HL-60 (cell line): ENCODE measurements at regions not wholly inside any gene's neighbourhood (a gene's known extent, or its start where the extent isn't known, plus 50 kb on each side); places are given as distances from the start of the nearest gene placed in this dataset.

Experiments used
- DNase-seq, 2 experiments: peaks; one replicate each; pipeline ENCODE4 v3.0.0-alpha.2; 2010 to 2020; ENCODE audit warnings: low read depth in 1 of 2, low spot score in 1 of 2
- H3K27ac ChIP-seq: fragments of 250-450 bp; sonication (Bioruptor Pico); replicated peaks from 2 replicates; pipeline ENCODE4 v1.5.1; 2020; ENCODE audit warnings: mild to moderate bottlenecking, moderate library complexity
- H3K27me3 ChIP-seq: fragments of 250-450 bp; sonication (Bioruptor Pico); 2 replicates; pipeline ENCODE4 v1.5.1; 2021; ENCODE audit warnings: mild to moderate bottlenecking, moderate library complexity; ENCODE audit not compliant: insufficient read depth, poor library complexity, severe bottlenecking
- H3K4me3 ChIP-seq: replicated peaks from 2 replicates; pipeline ENCODE4 v1.5.1; 2011; ENCODE audit warnings: mild to moderate bottlenecking, control low read depth, low read length; ENCODE audit not compliant: insufficient read depth
- GABPA ChIP-seq: IDR thresholded peaks from 2 replicates; pipeline ENCODE4 v1.6.1; 2012; ENCODE audit warnings: low read depth
- POLR2AphosphoS5 ChIP-seq: IDR thresholded peaks from 2 replicates; pipeline ENCODE4 v1.6.1; 2012; ENCODE audit warnings: low read depth
- SPI1 ChIP-seq: IDR thresholded peaks from 2 replicates; pipeline ENCODE4 v1.6.1; 2012; ENCODE audit warnings: low read depth, mild to moderate bottlenecking, borderline replicate concordance
- TF ChIP-seq, protein P1 (sequence below): IDR thresholded peaks from 2 replicates; pipeline ENCODE4 v1.6.1; 2012; ENCODE audit warnings: low read depth; ENCODE audit not compliant: insufficient replicate concordance
- TF ChIP-seq, protein P2 (sequence below): IDR thresholded peaks from one replicate; pipeline ENCODE4 v1.5.1; 2011; ENCODE audit warnings: low read length, control low read depth, inconsistent platforms; ENCODE audit not compliant: insufficient read depth

GRCh38 chr12:78700565-78700964 lies 164.0 kb upstream of the SYT1 start:
- DNase-seq = no peak
- Histone ChIP-seq H3K4me3 (no peak overlapping the region), H3K27ac (no peak overlapping the region), H3K27me3 (no peaks in the 10 kb centered on the region)
- TF ChIP-seq GABPA = no peak
- TF ChIP-seq, protein P1, sequence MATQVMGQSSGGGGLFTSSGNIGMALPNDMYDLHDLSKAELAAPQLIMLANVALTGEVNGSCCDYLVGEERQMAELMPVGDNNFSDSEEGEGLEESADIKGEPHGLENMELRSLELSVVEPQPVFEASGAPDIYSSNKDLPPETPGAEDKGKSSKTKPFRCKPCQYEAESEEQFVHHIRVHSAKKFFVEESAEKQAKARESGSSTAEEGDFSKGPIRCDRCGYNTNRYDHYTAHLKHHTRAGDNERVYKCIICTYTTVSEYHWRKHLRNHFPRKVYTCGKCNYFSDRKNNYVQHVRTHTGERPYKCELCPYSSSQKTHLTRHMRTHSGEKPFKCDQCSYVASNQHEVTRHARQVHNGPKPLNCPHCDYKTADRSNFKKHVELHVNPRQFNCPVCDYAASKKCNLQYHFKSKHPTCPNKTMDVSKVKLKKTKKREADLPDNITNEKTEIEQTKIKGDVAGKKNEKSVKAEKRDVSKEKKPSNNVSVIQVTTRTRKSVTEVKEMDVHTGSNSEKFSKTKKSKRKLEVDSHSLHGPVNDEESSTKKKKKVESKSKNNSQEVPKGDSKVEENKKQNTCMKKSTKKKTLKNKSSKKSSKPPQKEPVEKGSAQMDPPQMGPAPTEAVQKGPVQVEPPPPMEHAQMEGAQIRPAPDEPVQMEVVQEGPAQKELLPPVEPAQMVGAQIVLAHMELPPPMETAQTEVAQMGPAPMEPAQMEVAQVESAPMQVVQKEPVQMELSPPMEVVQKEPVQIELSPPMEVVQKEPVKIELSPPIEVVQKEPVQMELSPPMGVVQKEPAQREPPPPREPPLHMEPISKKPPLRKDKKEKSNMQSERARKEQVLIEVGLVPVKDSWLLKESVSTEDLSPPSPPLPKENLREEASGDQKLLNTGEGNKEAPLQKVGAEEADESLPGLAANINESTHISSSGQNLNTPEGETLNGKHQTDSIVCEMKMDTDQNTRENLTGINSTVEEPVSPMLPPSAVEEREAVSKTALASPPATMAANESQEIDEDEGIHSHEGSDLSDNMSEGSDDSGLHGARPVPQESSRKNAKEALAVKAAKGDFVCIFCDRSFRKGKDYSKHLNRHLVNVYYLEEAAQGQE = no peak
- no peak for TF ChIP-seq POLR2AphosphoS5
- TF ChIP-seq, protein P2, sequence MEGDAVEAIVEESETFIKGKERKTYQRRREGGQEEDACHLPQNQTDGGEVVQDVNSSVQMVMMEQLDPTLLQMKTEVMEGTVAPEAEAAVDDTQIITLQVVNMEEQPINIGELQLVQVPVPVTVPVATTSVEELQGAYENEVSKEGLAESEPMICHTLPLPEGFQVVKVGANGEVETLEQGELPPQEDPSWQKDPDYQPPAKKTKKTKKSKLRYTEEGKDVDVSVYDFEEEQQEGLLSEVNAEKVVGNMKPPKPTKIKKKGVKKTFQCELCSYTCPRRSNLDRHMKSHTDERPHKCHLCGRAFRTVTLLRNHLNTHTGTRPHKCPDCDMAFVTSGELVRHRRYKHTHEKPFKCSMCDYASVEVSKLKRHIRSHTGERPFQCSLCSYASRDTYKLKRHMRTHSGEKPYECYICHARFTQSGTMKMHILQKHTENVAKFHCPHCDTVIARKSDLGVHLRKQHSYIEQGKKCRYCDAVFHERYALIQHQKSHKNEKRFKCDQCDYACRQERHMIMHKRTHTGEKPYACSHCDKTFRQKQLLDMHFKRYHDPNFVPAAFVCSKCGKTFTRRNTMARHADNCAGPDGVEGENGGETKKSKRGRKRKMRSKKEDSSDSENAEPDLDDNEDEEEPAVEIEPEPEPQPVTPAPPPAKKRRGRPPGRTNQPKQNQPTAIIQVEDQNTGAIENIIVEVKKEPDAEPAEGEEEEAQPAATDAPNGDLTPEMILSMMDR = no peak
- TF ChIP-seq SPI1 = no peak

DNA sequence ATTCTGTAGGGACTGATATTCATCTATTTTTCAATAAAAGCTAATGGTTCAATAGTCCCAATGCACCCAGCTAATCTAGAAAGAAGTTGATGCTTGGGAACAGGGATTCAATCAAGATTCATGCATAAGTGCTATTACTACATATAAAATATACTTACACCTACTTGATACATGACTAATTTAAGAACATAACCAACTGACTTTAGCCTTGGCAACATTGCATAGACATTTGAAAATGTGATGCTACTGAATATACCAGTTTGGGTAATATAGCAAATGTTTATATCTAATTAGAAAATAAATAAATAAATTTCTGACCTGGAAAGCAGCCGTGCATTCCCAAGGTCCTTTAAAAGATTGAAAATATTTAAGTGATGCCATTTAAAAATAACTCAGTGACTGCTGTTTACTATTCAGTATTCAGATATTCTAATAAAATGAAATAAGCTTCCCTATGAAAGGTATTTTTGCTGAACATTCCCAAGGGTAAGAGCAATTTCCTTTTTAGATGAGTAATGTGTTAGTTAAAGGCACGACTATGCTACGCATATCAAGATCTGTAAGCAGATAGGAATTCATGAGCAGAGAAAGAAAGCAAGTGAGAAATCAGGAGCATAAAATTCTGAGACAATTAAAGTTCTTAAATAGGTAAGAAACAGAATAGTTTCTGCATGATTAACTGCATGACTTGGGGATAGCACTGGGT lies 160.6 kb upstream of the SYT1 start:
- Histone ChIP-seq H3K27ac (no peak overlapping the region), H3K27me3 (no peaks in the 10 kb centered on the region), H3K4me3 (no peak overlapping the region)
- no peak for DNase-seq
- TF ChIP-seq, protein P1 = no peak
- no peak for TF ChIP-seq SPI1
- no peak for TF ChIP-seq GABPA
- TF ChIP-seq POLR2AphosphoS5 = no peak
- TF ChIP-seq, protein P2 = no peak

DNA sequence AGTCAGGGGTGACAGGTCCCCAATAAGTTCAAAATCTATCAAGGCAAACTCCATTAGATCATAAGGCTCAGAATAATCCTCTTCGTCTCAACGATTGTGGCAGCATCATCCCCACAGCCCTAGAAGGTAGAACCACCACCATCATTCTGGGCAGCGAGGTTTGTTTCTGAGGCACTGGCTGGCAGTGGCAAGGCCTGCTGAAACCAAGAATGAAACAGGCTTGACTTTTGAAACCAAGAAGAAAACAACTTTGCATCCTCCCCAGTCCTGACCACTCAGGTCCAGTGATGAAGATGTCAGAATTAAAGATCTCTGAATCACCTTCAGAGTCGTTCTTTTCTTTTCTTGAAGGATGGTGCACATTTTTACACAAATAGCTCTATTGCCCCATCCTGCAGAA lies 152.6 kb upstream of the SYT1 start:
- DNase-seq = no peak
- Histone ChIP-seq H3K4me3 (no peak overlapping the region), H3K27me3 (no peaks in the 10 kb centered on the region), H3K27ac (no peak overlapping the region)
- TF ChIP-seq, protein P2 = no peak
- TF ChIP-seq GABPA (no peak), SPI1 (no peak)
